H1 (cell line): ENCODE measurements at regions not wholly inside any gene's neighbourhood (a gene's known extent, or its start where the extent isn't known, plus 50 kb on each side); places are given as distances from the start of the nearest gene placed in this dataset.

Source experiments
- GABPA ChIP-seq: IDR thresholded peaks from 2 replicates; pipeline ENCODE4 v1.6.1; 2011; ENCODE audit warnings: mild to moderate bottlenecking, low read length, moderate library complexity, borderline replicate concordance; ENCODE audit not compliant: insufficient read depth
- JUND ChIP-seq: IDR thresholded peaks from 2 replicates; pipeline ENCODE4 v1.6.1; 2011; ENCODE audit warnings: mild to moderate bottlenecking, improper control_type of control experiment, low read length
- KDM4A ChIP-seq: IDR thresholded peaks from one replicate; pipeline ENCODE4 v1.7.1; 2012; ENCODE audit warnings: low read depth, mild to moderate bottlenecking, moderate library complexity, low read length, inconsistent platforms; ENCODE audit not compliant: severe bottlenecking
- MAFK ChIP-seq: IDR thresholded peaks from 2 replicates; pipeline ENCODE4 v1.6.1; 2012; ENCODE audit warnings: low read depth, mild to moderate bottlenecking, improper control_type of control experiment, low read length
- SIN3A ChIP-seq, 2 experiments: IDR thresholded peaks in 1 of 2; conservative IDR thresholded peaks in 1 of 2; 2 replicates each; pipeline ENCODE4 v1.6.1; 2011 to 2012; ENCODE audit warnings: low read length in 2 of 2, improper control_type of control experiment in 1 of 2, low read depth in 1 of 2, mild to moderate bottlenecking in 1 of 2
- SP4 ChIP-seq: IDR thresholded peaks from 2 replicates; pipeline ENCODE4 v1.6.1; 2012; ENCODE audit warnings: low read length, inconsistent platforms
- TEAD4 ChIP-seq: IDR thresholded peaks from 2 replicates; pipeline ENCODE4 v1.6.1; 2012; ENCODE audit warnings: low read depth, low read length, inconsistent platforms, mixed read lengths
- ZNF274 ChIP-seq: IDR thresholded peaks from 2 replicates; pipeline ENCODE4 v1.7.0; 2012; ENCODE audit warnings: low read length, borderline replicate concordance; ENCODE audit errors: extremely low read depth
- TF ChIP-seq, protein P1 (sequence below): fragments of 300-600 bp; sonication (generic); IDR thresholded peaks from 2 replicates; pipeline ENCODE4 v1.7.1; 2012; ENCODE audit warnings: low read length, moderate library complexity, mild to moderate bottlenecking, inconsistent platforms; ENCODE audit not compliant: insufficient replicate concordance
- TF ChIP-seq, protein P2 (sequence below), 3 experiments: IDR thresholded peaks; 1 replicate in 2 of 3; 2 replicates in 1 of 3; pipeline versions ENCODE4 v1.5.1 to v1.6.1; 2011; ENCODE audit warnings: low read length in 3 of 3, mild to moderate bottlenecking in 3 of 3, inconsistent platforms in 2 of 3, low read depth in 1 of 3, moderate library complexity in 1 of 3; ENCODE audit not compliant: insufficient read depth in 1 of 3; ENCODE audit errors: control extremely low read depth in 1 of 3

GRCh38 chr6:44569131-44569530, 181.6 kb downstream of the CDC5L start (continued):
- TF ChIP-seq, protein P1, sequence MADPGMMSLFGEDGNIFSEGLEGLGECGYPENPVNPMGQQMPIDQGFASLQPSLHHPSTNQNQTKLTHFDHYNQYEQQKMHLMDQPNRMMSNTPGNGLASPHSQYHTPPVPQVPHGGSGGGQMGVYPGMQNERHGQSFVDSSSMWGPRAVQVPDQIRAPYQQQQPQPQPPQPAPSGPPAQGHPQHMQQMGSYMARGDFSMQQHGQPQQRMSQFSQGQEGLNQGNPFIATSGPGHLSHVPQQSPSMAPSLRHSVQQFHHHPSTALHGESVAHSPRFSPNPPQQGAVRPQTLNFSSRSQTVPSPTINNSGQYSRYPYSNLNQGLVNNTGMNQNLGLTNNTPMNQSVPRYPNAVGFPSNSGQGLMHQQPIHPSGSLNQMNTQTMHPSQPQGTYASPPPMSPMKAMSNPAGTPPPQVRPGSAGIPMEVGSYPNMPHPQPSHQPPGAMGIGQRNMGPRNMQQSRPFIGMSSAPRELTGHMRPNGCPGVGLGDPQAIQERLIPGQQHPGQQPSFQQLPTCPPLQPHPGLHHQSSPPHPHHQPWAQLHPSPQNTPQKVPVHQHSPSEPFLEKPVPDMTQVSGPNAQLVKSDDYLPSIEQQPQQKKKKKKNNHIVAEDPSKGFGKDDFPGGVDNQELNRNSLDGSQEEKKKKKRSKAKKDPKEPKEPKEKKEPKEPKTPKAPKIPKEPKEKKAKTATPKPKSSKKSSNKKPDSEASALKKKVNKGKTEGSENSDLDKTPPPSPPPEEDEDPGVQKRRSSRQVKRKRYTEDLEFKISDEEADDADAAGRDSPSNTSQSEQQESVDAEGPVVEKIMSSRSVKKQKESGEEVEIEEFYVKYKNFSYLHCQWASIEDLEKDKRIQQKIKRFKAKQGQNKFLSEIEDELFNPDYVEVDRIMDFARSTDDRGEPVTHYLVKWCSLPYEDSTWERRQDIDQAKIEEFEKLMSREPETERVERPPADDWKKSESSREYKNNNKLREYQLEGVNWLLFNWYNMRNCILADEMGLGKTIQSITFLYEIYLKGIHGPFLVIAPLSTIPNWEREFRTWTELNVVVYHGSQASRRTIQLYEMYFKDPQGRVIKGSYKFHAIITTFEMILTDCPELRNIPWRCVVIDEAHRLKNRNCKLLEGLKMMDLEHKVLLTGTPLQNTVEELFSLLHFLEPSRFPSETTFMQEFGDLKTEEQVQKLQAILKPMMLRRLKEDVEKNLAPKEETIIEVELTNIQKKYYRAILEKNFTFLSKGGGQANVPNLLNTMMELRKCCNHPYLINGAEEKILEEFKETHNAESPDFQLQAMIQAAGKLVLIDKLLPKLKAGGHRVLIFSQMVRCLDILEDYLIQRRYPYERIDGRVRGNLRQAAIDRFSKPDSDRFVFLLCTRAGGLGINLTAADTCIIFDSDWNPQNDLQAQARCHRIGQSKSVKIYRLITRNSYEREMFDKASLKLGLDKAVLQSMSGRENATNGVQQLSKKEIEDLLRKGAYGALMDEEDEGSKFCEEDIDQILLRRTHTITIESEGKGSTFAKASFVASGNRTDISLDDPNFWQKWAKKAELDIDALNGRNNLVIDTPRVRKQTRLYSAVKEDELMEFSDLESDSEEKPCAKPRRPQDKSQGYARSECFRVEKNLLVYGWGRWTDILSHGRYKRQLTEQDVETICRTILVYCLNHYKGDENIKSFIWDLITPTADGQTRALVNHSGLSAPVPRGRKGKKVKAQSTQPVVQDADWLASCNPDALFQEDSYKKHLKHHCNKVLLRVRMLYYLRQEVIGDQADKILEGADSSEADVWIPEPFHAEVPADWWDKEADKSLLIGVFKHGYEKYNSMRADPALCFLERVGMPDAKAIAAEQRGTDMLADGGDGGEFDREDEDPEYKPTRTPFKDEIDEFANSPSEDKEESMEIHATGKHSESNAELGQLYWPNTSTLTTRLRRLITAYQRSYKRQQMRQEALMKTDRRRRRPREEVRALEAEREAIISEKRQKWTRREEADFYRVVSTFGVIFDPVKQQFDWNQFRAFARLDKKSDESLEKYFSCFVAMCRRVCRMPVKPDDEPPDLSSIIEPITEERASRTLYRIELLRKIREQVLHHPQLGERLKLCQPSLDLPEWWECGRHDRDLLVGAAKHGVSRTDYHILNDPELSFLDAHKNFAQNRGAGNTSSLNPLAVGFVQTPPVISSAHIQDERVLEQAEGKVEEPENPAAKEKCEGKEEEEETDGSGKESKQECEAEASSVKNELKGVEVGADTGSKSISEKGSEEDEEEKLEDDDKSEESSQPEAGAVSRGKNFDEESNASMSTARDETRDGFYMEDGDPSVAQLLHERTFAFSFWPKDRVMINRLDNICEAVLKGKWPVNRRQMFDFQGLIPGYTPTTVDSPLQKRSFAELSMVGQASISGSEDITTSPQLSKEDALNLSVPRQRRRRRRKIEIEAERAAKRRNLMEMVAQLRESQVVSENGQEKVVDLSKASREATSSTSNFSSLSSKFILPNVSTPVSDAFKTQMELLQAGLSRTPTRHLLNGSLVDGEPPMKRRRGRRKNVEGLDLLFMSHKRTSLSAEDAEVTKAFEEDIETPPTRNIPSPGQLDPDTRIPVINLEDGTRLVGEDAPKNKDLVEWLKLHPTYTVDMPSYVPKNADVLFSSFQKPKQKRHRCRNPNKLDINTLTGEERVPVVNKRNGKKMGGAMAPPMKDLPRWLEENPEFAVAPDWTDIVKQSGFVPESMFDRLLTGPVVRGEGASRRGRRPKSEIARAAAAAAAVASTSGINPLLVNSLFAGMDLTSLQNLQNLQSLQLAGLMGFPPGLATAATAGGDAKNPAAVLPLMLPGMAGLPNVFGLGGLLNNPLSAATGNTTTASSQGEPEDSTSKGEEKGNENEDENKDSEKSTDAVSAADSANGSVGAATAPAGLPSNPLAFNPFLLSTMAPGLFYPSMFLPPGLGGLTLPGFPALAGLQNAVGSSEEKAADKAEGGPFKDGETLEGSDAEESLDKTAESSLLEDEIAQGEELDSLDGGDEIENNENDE, result no peak
- no peak for TF ChIP-seq GABPA
- TF ChIP-seq KDM4A, result no peak
- no peak for TF ChIP-seq SIN3A (conservative IDR thresholded peaks at IDR 0.05 in 1 of 2, IDR thresholded peaks at IDR 0.05 in 1 of 2; ENCODE audit: low read depth in 1 of 2, low read length in 2 of 2)
- no peak for TF ChIP-seq JUND
- TF ChIP-seq, protein P2, sequence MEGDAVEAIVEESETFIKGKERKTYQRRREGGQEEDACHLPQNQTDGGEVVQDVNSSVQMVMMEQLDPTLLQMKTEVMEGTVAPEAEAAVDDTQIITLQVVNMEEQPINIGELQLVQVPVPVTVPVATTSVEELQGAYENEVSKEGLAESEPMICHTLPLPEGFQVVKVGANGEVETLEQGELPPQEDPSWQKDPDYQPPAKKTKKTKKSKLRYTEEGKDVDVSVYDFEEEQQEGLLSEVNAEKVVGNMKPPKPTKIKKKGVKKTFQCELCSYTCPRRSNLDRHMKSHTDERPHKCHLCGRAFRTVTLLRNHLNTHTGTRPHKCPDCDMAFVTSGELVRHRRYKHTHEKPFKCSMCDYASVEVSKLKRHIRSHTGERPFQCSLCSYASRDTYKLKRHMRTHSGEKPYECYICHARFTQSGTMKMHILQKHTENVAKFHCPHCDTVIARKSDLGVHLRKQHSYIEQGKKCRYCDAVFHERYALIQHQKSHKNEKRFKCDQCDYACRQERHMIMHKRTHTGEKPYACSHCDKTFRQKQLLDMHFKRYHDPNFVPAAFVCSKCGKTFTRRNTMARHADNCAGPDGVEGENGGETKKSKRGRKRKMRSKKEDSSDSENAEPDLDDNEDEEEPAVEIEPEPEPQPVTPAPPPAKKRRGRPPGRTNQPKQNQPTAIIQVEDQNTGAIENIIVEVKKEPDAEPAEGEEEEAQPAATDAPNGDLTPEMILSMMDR (IDR thresholded peaks at IDR 0.05; ENCODE audit: control extremely low read depth in 1 of 3, insufficient read depth in 1 of 3, low read depth in 1 of 3, low read length in 3 of 3), result no peak
- TF ChIP-seq SP4, result no peak
- no peak for TF ChIP-seq TEAD4
- no peak for TF ChIP-seq ZNF274
- no peak for TF ChIP-seq MAFK
